Lower leg skin (tissue), 4 donors: ENCODE measurements at regions not wholly inside any gene's neighbourhood (a gene's known extent, or its start where the extent isn't known, plus 50 kb on each side); places are given as distances from the start of the nearest gene placed in this dataset.

Experiments
- DNase-seq, 2 donors: peaks; one replicate each; pipeline ENCODE4 v3.0.0-alpha.2; 2019; ENCODE audit warnings: low spot score in 2 of 2
- H3K4me3 ChIP-seq: fragments of 200-600 bp; sonication (generic); 2 replicates; pipeline ENCODE4 v1.5.1; 2017; ENCODE audit warnings: mild to moderate bottlenecking, low read depth; ENCODE audit not compliant: poor library complexity, severe bottlenecking
- CTCF ChIP-seq, 3 donors: fragments of 450-650 bp; IDR thresholded peaks; one replicate each; pipeline ENCODE4 v1.5.1; 2016; ENCODE audit warnings: antibody characterized with exemption in 3 of 3, mild to moderate bottlenecking in 3 of 3, moderate library complexity in 2 of 3
- POLR2A ChIP-seq, 2 donors: fragments of 450-650 bp; IDR thresholded peaks; one replicate each; pipeline ENCODE4 v1.6.1; 2016 to 2017; ENCODE audit warnings: antibody characterized with exemption in 2 of 2, mild to moderate bottlenecking in 1 of 2, moderate library complexity in 1 of 2
- WGBS, 2 donors: methylation state at CpG; one replicate each; pipeline ENCODE4 v1.1.5; 2018; 5-methylcytosine and 5-hydroxymethylcytosine counted together
- intact Hi-C: fragments of 100-400 bp; cut with DNase I; formaldehyde crosslinking; loops from one replicate; pipeline ENCODE4 v1.15.0; 2023; ENCODE audit warnings: low total_unique reads

- WGBS, 2 donors = 11 to 17% methylated on average over 6 of the region's 6 CpGs
- TF ChIP-seq CTCF (IDR thresholded peaks at IDR 0.05) (no peak), POLR2A (IDR thresholded peaks at IDR 0.05) (no peak)
- no peak overlapping the region for H3K4me3 ChIP-seq
- no peak for DNase-seq
- intact Hi-C loops = no loop called here
These were observed 62.8 kb downstream of the OTOL1 start for GRCh38 chr3:161559177-161559998.

- WGBS, 2 donors = 15 to 21% methylated on average over 14 of the region's 14 CpGs
- intact Hi-C loops = no loop called here
- peak in 1 of 2 donors; percentile 82 for DNase-seq
- H3K4me3 ChIP-seq = no peak overlapping the region
- TF ChIP-seq CTCF (IDR thresholded peaks at IDR 0.05) (no peak), POLR2A (IDR thresholded peaks at IDR 0.05) (no peak)
These were observed 63.5 kb downstream of the OTOL1 start for GRCh38 chr3:161560008-161560637.

- WGBS, 2 donors = 62 to 63% methylated on average over 5 of the region's 5 CpGs
- no peak for TF ChIP-seq POLR2A (IDR thresholded peaks at IDR 0.05)
- no peak for TF ChIP-seq CTCF (IDR thresholded peaks at IDR 0.05)
- DNase-seq = no peak
- H3K4me3 ChIP-seq = no peak overlapping the region
- intact Hi-C loops = no loop called here
These were observed 71.2 kb downstream of the OTOL1 start for GRCh38 chr3:161567577-161568361.

- intact Hi-C loops = no loop called here
- H3K4me3 ChIP-seq = no peak overlapping the region
- TF ChIP-seq POLR2A (IDR thresholded peaks at IDR 0.05) (no peak), CTCF (IDR thresholded peaks at IDR 0.05) (no peak)
- no peak for DNase-seq
- WGBS, 2 donors = 27 to 38% methylated on average over 2 of the region's 2 CpGs
These were observed 72.1 kb downstream of the OTOL1 start for GRCh38 chr3:161568671-161569070.

GRCh38 chr3:161571951-161572350 lies 75.3 kb downstream of the OTOL1 start:
- 56 to 88% methylated on average over 1 of the region's 1 CpG for WGBS, 2 donors
- no peak for DNase-seq
- no peak overlapping the region for H3K4me3 ChIP-seq
- TF ChIP-seq POLR2A (IDR thresholded peaks at IDR 0.05) = no peak
- no peak for TF ChIP-seq CTCF (IDR thresholded peaks at IDR 0.05)
- intact Hi-C loops = no loop called here
